GM18858 (cell line): ENCODE measurements at regions not wholly inside any gene's neighbourhood (a gene's known extent, or its start where the extent isn't known, plus 50 kb on each side); places are given as distances from the start of the nearest gene placed in this dataset.

Experiments
- ATAC-seq: cut with Tn5 transposase; IDR thresholded peaks from one replicate; pipeline ENCODE4 v1.9.1; 2021; ENCODE audit not compliant: unreplicated experiment

DNA sequence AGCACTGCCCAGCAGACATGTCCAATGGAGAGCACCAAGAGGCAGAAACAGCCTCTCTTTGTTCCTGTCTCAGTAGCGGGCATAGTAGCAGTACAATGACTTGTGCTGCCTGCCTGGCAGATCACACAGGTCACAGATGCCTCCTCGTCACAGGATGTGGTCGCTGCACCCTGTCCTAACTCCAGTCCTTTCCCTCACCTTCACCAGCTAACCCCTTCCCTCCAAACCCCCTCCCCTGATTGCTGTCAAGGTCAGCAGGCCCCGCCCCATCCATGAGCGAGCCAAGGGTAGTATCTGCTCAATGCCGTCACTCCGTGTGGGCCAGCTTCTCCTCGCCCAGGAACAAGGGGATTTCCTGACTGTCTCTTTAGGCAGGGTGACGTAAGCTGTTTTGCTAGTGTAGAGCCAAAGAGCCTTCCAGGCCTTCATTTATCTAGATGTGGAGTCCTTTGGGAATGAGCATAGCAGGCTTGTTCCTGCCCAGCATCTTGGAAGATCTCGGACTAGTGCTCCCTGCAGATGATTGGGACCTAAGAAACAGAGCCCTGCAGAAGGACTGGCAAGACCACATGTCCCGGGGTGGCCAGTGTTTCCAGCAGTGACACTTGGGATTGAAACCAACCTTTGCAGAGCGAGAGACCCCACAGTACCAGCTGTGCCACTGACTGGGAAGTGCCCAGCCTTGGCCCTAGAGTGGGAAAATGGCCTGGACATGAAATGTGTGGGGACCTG lies 75.9 kb upstream of the TNRC6C start:
- no peak for ATAC-seq

DNA sequence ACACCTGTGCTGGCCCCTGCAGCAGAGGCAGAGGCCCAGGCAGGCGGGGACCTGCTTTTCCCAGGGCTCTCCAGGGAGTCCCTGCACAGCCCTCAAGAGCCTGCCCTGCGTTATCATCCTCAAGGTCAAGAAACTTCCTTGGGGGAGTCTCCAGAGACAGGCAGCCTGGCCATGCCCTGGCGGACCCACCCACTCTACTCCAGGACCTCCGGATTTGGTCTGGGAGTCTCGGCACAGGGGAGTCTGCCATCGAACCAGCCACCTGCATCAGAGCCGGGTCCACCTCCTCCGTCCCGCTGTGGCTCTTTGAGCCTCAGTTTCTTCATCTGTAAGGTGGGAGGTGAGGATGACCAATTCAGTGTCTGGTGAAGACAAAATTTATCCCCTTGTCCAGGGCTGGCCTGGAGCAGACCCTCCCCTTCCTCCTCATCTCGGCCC lies 75.3 kb upstream of the TNRC6C start:
- ATAC-seq: no peak

DNA sequence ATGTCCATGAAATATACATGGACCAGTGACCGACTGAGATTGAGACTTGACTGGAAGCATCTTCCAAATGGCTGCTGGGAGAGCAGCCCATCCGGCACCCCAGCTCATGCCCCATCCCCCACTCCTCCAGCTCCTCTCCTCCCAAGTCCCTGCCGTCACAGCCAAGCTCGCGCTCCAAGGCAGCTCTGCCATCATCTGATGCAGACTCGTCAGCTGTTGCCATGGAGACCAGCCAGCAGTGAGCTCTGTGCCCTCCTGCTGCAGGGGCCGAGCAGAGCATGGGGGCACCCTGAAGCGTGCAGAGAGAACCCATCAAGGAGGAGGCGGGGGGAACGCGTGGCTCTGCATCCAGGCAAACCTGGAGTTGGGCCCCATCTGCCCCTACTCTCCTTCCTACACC lies 74.5 kb upstream of the TNRC6C start:
- ATAC-seq: no peak

DNA sequence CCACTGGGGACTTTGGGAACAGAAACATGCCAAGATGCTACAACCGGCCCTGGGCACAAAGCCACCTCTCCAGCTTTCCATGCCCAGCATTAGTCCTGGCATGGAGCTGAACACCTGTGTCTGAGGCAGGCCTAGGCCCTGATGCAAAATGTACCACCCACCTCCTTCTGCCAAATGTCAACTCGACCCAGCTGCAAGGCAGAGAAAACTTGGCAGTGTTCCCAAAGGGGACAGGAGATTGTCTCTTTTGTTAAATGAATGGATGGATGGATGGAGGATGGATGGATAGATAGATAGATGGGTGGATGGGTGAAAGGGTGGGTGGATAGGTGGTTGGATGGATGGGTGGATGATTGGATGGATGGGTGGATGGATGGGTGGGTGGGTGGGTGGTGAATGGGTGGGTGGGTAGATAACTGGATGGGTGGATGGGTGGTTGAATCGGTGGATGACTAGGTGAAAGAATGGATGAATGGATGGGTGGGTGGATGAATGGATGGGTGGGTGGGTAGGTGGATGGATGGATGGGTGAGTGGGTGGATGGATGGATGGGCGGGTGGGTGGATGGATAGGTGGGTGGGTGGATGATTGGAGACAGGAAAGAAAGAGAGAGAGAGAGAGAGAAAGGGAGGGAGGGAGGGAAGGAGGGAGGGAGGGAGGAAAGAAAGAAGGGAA lies 73.4 kb upstream of the TNRC6C start:
- no peak for ATAC-seq

DNA sequence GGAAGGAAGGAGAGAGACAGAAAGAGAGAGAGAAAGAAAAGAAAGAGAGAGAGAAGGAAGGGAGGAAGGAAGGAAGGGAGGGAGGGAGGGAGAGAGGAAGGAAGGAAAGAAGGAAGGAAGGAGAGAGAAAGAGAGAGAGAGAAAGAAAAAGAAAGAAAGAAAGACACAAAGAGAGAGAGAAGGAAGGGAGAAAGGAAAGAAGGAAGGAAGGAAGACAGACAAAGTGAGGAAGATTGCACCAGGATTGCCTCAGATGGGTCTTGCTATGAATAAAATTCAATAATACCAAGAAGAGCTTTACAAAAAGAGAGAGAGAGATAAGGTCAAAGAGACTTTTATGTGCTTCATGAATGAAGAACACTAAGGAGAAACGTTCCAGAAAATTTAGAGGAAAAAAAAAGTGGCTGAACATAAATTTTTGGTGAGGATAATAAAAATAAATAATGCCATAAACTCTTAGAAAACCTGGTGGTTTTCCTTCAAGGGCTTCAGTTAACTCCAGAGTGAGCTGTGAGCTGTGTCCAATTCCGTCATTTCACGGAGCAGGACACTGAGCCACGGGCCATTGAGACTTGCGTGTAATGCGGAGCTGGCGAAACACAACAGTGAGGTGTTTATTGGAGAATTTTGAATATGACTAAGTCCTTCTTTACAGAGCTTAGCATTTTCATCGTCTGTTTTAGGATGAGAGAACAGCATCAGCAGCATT lies 72.7 kb upstream of the TNRC6C start:
- no peak for ATAC-seq

DNA sequence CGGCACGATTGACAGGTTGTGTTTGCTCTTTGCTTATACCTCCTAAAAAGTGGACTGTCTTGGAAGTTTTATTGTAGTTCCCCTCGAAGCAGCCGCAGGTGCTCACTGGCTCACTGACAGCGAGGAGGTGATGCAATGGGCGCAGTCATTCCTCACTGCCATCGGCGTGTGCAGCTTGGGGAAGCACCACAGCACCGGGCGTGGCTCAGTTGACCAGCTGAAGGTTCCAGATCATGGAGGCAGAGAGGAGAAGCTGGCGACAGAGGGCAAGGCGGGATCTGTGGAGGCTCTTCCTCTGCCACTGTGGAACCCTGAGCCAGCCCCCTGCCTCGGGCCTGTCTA lies 72.1 kb upstream of the TNRC6C start:
- no peak for ATAC-seq

DNA sequence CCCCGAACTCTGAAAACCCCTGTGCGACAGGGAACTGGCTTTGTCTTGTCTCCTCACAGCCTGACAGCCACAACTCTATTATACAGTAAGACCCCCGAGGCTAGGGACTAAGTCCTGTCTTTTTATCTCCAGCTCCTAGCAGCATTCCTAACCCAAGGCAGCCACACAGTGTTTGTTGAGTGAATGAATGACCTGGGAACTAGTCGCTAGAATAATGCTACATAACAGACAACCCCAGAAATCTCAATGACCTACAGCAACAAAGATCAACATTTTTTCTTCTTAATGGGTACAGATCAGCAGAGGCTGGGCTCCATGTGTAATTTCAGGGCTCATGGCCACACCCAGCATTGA lies 71.4 kb upstream of the TNRC6C start:
- no peak for ATAC-seq

DNA sequence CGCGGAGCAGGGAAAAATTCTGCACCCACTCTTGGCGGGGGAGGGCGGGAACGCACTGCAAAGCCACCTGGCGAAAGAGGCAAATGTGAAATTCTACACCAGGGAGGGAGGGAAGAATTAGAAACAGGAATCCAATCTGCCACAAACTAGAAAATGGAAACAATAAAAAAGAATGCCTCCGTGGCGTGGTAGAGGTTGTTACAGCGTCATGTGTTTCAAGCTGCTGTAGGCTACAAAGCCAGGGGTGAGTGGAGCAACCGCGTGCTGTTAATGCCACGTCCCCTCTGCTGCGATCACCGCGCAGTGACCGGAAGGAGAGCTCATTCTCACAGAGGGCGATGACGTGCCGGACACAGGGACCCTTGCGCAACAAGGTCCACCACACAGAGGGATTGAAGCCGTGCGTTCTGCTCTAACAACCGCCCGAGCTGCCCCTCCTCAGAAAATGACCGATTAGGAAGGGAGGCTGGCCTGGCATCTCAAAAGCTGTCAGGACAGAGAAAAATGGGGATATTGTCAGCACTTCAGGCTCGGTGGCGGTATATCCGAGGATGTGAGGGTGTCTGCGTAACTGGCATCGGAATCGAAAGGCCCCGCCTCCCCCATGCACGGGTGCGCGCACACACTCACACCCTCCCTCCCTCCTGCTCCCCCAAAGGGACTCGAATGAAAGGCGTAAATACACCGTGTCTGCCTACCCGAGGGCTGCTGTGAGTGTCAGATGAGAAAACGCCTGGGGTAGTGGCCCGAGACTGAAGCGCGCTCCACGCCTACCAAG lies 70.8 kb upstream of the TNRC6C start:
- no peak for ATAC-seq

DNA sequence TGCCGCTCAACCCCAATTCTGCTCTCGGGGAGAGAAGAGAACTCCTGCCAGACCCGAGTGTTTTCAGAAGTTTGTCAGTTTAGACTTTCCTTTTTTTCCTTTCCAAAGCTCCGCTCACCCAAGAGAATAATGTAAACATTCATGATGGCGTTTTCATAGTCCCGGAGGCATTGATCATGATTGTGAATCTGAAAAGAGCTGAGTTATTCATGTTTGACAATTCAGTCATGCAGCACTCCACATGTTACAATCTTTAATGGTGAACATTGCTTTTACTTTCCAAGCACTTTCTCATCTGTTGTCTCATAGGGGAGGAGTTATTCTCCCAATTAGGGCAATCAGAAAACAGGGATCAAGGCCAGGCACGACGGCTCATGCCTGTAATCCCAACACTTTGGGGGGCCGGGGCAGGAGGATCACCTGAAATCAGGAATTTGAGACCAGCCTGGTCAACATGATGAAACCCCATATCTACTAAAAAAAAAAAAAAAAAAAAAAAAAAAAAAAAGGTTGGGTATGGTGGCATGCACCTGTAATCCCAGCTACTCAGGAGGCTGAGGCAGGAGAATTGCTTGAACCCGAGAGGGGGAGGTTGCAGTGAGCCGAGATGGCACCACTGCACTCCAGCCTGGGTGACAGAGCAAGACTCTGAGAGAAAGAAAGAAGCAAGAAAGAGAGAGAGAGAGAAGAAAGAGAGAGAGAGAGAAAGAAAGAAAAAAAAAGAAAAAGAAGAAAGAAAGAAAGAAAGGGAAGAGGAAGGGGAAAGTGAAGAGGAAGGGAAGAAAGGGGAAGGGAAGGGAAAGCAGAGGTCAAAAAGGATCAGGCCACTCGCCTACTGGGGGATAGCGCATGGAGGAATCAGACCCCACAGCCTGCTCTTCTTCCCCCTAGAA lies 70.0 kb upstream of the TNRC6C start:
- ATAC-seq: no peak

DNA sequence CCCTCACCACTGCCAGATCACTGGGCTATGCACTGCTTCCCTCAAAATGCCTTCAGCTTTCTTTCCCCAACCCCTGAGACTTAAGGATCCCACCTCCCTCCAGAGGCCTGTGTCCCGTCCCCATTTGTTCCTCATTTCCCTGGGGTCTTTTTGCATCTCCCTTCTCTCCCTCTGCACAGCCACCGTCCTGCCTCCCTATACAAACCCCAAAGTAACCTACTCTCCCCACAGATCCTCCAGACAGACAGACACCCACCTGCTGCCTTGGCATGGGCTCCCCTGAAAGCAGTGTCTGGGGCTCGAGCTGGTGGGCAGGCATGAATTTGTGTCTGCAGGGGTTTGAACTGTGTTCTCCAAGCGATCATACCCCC lies 69.4 kb upstream of the TNRC6C start:
- no peak for ATAC-seq

DNA sequence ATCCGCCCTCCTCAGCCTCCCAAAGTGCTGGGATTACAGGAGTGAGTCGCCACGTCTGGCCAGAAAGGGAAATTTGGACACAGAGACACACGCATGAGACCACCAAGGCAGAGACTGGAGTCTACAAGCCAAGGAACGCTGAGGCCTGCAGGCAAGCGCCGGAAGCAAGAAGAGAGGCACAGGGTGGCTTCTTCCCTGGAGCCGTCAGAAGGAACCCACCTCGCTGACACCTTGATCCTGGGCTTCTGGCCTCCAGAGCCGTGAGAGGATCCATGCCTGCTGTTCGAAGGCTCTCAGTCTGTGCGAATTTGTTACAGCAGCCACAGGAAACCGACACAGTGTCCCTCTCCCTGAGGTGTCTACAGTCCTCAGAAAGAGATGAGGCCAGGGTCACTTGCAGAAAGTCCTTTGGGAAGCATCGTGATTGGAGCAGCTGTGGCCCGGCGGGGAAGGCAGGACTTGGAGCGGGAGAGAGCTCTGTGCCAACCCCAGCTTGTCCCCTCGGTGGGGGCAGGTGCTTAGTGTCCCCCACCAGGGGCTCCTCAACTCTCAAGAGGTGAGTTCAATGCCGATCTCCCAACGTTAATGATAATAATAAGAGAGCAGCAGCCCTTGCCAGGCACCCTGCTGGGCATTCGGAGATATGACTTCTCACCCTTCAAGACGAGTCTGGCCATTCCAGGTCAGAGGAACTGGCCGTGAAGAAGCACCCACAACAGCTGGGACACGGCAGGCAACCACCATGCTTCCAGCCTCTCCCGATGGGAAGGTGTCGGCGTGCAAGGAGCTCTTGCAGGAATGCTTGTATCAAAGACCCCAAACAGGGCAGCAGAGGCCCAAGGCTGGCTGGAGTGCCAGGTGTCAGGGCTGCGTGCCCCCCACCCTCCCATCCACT lies 68.4 kb upstream of the TNRC6C start:
- ATAC-seq: no peak

DNA sequence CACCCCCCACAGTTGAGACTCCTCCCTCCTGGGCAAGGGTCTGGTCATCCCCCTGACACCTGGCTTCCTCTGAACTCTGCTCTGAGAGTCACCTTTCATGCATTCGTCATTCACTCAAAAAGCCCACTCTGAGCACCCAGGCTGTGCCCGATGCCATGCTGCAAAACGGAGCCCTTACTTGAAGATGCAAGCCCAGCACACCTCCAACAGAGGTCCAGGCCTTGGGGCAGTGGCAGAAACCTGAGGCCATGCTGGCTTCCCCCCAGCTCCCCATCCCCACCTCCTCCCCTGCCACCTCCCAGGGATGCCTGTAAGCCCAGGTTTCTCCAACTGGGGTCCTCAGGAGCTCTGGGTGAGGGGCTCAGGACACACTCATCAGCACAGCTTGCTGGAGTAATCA lies 67.7 kb upstream of the TNRC6C start:
- ATAC-seq: no peak

DNA sequence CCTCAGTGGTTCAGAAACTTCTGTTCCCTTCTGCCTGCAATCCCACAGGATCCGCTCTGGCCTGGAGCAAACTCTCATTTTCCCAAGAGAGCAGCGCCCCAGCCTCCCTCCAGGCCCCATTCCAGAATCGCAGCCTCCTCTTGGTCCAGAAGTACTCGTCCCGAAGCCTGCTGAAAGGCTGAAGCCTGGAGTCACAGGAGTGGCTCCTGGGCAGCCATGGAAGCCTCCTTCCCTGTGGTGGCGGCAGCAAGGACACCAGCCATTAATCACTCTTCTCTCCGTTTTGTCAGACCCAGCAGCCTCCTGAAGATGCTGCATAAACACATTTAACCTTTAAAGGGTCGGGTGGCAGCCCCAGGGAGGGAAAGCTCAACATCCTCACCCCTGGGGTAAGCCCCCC lies 66.9 kb upstream of the TNRC6C start:
- no peak for ATAC-seq

DNA sequence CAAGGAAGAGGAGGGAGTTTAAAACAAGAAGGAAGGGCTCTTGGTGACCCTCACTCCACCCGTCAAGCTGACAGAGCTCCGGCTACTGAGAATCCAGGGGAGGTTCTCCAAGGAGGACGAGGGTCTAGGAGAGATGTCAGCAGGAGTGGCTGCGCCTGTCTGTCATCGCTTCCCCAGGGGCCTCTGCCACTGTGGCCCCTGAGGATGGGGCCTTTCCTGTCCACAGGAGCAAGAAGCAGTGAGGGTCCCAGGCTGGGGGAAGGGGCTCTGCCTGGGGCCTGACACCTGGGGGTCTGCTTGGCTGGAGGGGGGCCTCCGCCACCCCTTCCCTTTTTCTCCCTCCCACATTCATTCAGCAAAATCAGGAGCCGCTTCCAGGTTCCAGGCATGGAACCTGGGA lies 66.5 kb upstream of the TNRC6C start:
- no peak for ATAC-seq

DNA sequence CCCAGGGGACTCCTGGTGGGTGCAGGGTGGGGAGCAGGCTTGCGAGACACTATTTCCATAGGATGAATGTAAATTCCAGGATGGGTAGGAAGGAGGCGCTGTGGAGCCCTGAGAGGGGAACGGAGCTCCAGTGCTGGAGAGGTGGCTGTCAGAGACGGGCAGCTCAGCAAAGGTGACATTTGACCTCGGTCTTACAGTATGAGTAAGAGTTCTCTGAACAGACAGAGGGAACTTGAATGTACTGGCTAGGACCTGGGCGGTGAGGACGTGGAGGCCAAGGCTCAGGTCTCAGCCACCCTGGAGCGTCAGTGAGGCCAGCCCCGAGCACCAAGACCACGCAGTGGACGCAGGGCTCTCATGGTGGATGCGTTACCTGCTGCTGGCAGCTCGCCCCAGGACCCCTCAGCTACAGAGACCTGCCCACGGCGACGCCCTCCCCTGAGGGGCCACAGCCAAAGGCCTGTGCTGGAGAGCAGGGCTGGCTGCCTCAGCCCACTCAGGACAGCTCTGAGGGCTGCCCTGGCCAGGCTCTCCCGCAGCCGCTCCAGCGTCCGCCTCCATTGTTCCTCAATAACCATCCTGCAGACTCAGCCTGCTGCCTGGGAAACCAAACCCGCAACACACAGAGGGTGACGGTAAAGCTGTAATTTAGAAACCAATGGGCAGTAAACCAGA lies 65.9 kb upstream of the TNRC6C start:
- ATAC-seq: no peak

DNA sequence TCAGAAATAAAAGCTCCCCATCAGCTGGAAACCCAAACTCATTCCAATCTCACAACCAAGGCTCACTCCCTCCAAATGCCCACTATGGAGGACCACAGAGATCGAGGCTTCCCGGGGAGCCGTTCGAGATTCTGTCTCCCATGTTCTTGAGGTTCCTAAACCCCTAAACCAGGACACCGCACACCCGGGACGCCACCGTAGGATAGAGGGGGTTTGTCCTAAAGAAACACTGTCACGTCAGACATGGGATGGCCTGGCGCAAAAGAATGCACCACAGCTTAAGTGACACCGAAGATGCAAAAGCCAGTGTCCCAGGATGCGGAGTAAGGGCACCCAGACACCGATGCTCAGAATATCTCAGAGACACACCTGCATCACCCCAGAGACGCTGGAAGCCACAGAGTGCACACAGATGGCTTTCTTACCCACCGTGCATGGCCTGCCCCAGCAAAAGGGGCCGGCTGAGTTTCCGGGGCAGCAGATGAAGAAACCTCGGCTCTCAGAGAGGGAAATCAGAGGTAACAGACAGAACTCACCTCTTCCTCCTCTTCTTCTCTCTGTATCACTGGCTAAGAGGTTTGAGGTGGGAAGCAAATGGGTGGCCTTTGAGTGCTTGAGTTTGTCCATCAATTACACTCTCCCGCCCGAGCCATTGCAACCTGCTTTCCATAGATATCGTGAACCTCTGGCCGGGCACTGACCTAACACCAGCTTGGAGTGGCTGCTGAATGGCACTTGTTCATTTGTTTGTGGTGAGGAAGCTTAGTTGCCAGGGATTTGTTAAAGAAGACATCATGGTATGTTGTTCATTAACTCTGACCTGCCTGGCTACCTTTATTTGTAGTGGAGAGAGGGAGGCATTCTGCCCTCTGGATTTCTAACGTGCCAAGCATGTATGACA lies 65.1 kb upstream of the TNRC6C start:
- ATAC-seq: no peak

DNA sequence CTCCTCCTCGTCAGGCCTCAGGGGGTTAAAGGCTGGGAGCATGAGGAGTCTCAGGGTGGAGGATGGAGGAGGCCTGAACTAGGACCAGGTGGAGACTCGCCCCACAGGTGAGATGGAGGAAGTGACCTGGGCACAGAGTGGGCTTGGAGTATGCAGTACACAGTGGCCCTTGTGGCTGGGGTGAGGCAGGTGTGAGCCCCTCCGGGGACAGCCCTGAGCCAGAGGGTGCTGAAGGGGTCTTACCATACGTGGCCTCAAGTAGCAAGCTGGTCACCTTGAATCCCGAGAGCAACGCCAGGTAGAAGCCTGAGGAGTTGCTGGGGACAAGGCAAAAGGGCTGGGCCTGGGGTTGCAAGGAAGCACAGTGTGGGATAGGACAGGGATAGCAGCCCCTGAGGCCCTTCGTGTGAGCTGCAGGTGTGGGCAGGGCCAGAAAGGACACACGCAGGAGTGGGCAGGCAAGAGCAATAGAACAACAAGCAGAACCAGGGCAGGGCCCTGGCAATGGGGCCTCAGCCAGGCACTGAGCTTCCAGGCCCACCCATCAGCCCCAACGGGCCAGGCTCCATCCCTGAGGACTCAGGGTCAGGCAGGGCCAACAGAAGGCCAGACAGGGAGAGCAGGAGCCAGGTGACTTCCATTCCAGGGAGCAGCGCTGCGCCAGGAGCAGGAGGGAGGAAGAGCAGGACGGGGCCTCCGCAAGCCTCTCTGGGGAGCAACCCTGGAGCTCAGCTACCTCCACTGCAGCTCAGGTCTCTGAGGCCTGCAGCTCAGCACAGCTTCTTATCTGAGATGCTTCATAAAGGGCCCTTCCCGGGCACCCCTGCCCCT lies 64.2 kb upstream of the TNRC6C start:
- ATAC-seq: no peak
